Activated CD4-positive, alpha-beta T cell treated with anti-CD3 and anti-CD28 coated beads, Interleukin-2, amount 50 U/mL, for 1 hour (primary cell): ENCODE measurements at regions not wholly inside any gene's neighbourhood (a gene's known extent, or its start where the extent isn't known, plus 50 kb on each side); places are given as distances from the start of the nearest gene placed in this dataset.

Experiments used
- DNase-seq: peaks from one replicate; pipeline ENCODE4 v3.0.0-alpha.2; 2020

DNA sequence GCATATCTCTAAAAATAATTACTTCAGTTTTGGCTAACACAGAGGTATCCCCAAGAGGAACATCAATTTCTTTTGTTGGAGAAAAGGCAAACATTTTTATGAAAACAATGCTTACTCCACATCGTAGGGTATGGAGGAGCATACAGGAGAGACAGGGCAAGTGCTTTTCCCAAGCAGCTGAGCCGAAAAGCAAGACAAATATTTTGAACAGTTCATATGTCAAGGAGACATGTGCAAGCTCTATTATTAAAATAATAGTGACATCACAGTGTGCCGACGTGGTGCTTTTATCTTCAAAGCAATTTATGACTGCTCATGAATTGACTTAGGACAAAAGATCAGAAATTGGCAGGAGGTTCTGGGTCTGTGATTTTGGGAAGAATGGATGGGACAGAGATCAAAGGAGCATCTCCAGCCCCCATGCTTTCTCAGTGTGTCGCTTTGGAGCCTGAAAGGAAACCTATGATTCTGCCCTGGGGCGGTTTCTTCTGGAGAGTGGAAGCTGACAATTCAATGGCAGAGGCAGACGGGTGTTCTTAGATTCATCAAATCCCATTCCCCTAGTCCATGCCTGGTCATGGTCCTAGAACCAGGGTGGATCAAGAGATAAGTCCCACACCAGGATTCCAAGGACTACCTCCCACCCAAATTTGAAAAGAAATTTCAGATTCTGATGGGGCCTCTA is 97.1 kb downstream of the JCAD start:
- no peak for DNase-seq

DNA sequence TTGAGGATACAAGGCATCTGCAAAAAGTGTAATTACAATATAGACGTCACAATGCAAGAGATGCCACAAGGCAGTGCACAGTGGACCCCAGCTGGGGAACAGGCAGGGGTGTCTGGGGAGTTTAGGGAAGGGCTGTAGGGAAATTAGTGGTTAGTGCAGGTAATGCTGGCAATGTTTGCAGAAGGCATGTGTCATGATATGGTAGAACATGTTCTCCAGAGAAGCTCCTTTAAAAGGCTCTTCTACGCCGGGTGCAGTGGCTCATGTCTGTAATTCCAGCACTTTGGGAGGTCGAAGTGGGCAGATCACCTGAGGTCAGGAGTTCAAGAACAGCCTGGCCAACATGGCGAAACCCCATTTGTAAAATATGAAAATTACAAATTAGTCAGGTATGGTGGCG is 98.0 kb downstream of the JCAD start:
- no peak for DNase-seq

DNA sequence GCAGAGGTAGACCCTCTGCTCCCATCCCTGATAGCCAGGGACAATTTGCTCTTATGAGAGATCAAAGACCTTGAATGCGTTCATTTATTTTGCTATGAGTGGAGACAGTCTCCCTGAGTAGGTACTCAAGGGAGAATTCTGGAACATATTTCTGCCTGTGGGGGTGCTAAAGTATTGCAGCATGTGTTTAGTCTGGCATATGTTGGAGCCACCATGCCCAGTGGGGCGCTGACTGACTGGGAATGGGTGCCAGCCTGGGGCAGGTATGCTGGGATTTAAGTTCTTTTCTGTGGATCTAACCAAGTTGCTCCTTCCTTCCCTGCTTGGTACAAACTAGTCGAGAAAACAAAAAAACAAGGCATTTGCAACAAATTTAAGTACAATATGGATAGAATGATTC is 99.1 kb downstream of the JCAD start:
- DNase-seq, result no peak

DNA sequence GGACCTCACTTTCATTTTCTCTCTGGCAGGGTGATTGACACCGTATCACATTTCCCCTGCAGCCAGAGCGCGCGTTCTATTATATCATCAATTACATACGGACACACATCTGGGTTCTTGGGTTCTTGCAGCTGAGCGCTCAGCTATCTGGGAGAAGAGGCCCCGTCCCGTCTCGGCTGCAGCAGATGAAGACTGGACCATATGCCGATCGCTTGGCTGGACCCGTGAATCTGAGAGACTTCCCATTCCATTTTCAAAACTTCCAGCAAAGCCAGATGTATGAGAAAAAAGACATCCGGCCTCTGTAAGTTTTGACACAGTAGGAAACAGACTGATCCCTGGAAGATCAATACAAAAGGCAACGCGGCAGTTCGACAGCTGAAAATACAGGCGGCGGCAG is 99.8 kb downstream of the JCAD start:
- no peak for DNase-seq

DNA sequence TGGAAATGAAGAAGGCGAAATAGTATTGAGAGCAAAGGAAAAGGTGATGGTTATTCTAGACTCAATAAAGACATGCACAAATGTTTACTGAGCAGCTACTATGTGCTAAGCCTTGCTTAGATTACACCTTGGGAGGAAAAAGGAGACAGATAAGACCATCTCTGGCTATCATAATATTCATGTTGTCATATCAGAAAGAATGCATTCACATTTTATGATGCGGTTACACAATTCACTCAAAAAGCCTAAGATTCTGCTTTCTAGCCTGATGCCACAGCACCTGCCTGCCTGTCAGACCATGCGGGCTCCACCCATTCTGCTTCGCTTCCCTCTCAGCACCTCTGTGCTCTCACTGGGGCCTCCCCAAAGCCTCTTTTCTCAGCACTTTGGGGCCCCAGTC is 100.9 kb downstream of the JCAD start:
- DNase-seq, result no peak

DNA sequence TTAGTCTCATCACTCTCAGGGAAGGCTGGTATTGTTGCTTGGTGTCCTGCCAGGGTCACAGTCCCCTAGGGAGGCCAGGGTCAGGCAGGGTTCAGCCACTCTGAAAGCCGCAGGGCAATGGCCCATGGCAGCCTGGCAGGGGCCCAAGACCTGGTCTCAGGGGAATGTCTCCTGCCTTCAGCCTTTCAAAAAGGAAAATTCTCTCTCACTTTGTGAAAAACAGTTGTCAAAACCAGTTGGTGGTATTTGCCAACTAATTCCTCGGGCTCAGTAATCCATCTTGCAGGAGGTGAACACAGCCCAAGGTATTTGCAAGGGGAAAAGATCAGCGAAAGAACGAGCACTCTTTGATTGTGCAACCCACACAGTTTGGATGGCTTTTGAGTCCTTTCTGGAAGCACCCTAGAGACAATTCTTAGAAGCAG is 101.5 kb downstream of the JCAD start:
- no peak for DNase-seq

DNA sequence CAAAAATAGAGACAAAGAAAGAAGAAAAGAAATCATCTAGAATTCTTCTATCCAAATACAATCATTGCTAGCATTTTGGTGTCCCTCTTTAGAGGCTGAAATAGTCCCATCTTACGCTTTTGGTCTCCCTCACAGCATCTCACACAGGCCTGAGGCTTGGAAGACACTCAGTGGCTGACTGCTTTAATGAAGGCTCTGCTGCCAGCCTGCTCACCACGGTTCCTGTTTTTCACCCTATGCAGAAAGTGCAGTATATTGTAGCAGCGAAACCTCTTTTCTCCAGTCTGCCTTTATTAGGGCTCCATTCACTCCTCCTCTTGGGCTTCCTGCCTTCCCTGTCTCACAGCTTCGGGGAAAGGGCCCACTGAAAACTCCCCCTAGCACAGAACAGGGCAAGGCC is 102.2 kb downstream of the JCAD start:
- DNase-seq, result no peak

DNA sequence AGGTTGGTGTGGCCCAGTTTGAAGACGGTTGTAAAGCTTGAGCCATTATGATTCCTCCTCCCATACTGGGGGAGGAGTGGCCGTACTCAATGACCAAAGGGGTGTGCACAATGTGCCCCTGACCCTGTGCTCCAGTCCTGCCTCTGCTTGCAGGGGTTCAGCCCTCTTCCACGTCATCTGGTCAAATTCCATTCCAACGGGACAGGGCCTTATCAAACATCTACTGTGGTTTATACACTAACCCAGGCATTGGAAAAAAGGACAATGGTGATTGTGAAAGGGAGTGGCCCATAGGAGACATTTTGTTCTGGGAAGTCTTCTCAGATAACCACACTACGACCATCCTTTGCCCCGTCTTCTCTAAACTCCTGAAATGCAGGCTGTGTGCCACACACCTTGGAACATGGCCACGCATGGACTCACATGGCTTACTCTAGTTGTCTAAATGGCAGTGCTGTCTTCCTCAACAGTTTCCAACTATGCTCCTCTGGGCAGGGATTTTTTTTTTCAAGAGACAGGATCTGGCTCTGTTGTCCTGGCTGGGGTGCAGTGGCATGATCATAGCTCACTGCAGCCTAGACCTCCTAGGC is 103.0 kb downstream of the JCAD start:
- DNase-seq, result no peak

DNA sequence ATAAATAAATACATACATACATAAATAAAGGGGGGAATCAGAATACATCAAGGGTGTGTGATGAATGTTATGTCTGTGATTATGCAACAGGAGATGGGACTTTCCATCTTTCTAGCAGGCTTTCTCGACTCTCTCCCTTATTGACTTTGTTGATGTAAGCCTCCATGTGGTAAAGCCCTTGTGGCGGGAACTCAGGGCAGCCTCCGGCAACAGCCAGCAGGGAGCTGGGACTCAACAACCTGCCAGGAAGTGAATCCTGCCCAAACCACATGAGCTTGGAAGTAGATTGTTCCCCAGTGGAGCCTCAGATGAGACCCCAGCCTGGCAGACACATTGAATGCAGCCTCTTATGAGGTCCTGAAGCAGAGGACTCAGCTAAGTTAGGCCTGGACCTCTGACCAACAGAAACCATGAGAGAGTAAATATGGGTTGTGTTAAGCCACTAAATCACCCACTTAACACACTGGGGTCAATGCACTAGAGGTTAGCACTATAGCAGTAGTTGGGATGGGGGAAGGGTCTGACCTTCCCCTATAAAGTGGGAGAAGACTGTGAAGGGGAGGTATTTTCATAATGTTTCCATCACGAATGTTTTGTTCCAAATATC is 104.0 kb downstream of the JCAD start:
- no peak for DNase-seq

DNA sequence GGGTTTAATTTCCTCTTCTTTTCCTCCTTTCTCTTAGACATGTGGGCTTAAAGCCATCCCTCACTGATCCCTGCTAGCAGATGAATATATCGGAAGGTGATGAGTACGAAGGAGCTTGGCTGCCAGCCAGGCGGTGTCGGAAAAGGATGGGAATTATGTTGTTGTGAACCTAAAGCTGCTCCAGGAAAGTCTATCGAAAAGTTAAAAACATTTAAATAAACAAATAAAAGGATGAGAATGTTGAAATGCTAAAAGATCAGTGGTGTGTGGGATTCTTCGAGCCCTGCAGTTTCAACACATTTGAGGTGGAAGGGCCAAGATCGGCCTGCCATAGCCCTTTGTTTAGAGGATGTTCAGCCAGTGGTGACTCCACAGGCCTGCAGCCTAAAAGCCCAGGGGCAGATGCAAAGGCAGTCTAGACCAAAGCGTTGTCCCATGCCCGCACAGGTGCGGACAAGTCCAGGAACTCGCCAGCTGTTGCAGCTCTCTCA is 107.9 kb downstream of the JCAD start:
- no peak for DNase-seq

DNA sequence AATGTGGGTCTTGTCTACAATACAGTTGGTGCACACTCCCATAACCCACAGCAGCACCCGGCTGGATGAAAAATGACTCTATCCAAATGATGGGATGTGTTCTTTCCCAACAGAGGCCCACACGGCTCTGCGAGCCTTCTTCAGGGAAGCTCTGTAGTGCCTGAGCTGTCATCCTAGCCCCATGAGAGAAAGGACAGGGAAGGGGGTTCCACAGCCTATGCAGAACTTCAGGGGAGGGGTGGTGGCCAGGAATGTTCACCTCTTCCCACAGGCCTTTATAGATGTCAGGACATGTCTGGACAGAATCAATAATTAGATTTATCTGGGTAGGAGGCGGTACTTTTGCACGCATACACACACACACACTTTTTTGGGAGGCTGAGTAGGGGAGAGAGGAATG is 109.0 kb downstream of the JCAD start:
- no peak for DNase-seq

DNA sequence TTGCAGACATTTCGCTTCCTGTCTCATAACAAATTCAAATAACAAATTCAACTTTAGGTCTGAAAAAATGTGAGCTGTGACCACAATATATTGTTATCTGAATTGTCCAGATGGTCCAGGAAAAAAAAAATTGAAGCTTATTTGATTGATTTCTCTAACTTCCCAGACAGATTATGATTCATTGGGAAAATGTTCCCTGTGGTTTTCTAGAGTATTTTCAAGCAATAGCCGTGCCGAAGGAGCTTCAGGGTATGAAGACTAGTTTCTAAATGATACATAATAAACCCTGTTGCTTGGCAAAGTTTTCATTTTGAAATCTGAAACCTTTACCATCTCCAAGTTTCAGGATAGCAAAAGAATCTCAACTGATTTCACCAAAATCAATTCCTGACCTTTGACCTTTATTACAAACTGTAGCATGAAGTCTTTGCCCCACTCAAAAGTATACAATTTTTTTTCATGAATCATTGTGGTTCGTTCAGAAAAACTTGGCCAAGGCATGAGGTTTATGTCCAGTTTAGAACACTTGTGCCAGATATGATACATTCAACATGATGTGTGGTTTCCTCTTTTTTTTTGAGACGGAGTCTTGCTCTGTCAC is 109.9 kb downstream of the JCAD start:
- DNase-seq, result no peak

DNA sequence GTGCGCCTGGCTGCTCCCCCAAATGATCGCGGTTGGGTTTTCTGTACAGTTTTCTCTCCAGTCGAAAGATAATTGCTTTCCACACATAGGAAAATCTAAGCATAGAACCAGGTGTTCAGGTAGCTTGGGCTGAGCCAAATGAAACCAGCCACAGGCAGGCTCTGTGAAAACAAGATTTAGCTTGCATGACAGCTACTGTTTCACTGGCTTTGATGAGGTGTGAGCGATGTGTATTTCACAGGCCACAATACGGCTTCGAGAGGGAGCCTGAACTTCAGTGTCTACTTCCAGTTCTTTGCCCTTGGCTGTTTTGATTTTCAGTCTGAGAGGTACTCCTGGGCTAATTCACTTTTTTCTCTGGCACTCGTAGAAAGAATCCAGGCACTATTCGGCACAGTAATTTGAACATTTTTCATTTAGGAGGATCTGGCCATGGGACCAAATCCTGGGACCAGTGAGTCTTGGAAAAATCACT is 110.5 kb downstream of the JCAD start:
- no peak for DNase-seq

DNA sequence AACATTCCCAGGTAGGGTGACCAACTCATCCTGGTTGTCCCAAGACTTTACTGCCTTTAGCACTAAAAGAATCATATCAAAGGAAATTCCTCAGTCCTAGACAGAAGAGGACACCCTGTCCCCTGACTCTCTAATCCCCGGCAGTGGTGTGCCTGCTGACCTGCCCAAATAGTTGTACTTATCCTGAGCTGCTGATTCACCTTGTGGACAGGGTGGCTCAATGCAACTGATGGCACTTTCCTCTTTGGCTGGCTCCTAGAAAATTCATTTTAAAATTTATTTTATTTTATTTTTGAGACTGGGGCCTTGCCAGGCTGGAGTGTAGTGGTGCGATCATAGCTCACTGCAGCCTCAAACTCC is 111.7 kb downstream of the JCAD start:
- no peak for DNase-seq

DNA sequence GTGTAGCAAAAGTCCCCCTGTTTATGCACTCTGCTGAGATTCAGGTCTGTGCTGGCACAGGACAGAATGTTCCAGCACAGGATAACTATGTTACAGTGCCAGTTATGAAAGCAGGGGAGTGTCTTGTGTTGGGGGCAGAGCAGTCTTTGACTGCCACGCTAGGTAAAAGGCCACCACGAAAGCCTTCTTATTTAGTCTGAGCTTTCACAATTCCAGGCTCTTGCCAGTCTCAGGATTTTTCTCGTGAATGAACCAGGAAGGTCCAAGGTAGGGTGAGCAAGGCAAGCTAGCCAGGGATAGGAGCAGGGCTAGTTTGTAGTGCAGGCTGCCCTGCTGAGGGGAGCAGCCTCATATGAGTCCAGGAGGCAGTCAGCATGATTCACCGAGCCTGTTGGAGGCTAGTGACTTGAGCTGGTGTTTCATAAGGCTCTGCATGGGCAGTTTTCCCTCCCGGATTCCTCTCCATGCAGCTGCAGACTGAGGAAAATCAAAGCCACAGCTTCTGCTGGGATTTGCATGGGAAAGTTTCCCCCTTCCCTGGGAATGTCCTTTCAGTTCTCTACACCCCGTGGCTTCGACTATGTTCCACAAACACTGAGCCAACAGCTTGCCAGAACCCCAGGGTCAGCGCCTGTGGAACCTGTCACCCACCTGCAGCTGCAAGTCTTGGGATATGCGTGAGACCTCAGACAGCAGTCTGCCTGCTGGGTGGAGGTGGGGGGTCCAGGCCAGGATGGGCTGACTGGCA is 112.3 kb downstream of the JCAD start:
- no peak for DNase-seq

DNA sequence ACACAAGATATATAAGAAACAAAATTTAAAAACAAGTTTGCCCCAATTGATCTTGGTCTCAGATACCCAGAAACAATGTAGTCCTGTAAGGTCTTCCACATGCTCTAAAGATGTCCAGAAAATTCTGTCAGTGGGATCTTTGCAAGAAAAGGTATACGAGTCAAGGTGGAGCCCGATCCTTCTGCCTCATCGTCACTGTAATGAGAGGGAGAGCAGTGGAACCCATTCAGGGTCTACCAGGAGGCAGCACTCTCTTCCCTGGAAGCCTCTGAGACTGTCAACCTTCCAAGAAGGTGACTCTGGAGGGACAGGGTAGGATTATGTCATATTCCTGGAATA is 112.8 kb downstream of the JCAD start:
- DNase-seq, result no peak

DNA sequence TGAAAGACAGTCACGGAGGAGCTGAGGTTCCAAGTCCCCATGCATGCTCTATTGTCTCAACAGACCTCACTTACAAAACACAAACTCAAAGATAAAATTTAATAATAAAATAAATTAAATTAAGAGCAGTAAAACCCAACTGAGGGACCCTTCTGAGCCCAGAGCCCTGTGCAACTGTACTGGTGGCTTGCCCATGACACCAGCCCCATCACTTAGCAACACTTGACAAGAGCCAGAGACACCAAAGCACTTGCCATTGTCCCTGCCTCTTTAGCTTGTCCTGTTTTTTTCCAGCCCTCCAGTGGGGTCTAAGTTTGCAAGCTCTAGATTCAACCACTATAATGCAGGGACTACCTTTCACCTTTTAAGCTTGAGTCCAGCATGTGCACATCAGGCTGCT is 117.9 kb downstream of the JCAD start:
- DNase-seq, result no peak

DNA sequence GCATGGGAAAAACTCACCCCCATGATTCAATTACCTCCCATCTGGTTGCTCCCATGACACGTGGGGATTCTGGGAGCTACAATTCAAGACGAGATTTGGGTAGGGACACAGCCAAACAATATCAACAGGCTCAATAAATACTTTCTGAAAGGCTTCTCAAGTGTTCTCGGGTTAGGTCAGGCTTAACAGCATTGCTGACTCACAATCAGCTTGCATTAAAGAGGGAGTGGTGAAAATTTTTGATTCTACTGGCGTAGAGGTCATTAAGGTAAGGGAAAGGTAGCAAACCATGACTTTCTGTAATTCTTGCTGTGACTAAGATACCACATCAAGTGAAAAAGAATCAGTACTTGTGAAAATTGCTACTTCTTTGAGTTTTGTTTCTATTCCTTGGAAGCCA is 126.4 kb downstream of the JCAD start:
- no peak for DNase-seq

DNA sequence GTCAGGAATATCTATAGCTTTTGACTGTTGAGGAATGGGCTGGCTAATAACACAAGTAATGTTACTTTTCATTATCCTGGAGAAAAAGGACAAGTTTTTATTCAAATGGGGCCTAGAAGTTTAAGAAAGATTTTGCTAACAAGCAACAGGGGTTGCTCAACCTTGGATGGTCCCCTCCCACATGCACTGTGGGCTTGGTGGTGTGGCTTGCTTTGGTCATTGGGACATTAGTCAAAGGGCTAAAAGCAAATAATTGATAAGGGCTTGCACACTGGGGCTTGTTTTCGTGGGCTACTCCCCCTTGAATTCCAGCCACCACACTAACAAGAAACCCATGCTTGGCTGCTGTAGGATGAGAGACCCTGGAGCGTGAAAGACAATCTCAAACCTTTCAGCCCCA is 127.6 kb downstream of the JCAD start:
- no peak for DNase-seq

DNA sequence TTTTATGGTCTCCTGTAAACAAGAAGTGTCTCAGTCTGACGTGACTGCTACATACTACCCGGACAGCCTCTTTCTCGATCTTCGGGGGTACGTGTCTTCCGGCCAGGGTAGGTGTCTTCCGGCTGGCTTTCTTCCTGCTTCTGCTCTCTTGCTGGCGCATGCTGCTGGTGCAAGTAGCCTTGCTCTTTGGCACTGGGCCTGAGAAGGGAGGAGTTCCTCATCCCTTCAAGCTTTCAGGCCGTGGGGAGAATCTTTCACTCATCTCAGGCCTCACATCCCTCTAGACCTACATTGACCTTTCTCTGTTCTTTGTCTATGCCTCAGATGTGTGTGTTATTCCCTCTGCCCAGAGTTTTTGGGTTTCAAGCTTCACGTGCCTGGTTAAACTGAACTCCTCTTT is 130.4 kb downstream of the JCAD start:
- no peak for DNase-seq

DNA sequence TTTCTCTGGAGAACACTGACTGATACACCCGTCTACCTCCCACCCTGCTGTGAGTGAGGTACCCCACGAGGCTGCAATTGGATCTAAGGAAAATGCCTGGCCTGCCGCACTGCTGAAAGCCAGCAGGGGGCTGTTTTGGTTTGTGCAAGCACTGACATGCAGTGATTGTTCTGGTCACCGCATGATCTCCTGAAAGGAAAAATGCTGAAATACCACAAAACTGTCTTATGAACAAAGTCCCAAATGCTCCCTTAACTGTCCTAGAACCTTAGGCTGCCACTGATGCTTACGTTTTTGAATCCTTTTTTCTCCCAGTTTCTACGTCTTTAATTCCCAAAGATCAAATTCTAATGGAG is 132.7 kb downstream of the JCAD start:
- no peak for DNase-seq

DNA sequence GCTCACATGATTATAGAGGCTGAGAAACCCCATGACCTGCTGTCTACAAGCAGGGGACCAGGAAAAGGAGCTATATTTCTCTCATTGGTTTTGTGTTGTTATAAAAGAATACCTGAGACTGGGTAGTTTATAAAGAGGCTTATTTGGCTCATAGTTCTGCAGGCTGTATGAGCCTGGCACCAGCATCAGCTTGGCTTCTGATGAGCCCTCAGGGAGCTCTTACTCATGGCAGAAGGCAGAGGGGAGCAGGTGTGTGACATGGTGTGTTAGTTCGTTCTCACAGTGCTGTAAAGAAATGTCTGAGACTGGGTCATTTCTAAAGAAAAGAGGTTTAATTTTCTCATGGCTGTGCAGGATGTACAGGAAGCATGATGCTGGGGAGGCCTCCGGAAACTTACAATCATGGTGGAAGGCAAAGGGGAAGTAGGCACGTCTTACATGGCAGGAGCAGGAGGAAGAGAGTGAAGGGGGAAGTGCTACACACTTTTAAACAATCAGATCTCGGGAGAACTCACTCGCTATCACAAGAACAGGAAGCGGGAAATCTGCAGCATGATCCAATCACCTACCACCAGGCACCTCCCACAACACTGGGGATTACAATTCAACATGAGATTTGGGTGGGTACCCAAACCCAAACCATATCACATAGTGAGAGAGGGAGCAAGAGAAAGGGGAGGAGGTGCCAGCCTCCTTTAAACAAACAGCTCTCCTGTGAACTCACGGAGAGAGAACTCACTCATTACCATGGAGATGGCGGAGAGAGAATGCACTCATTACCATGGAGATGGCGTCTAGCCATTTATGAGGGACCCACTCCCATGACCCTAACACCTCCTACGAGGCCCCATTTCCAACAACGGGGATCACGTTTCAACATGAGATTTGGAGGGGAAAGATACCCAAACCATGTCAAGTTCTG is 133.4 kb downstream of the JCAD start:
- no peak for DNase-seq

DNA sequence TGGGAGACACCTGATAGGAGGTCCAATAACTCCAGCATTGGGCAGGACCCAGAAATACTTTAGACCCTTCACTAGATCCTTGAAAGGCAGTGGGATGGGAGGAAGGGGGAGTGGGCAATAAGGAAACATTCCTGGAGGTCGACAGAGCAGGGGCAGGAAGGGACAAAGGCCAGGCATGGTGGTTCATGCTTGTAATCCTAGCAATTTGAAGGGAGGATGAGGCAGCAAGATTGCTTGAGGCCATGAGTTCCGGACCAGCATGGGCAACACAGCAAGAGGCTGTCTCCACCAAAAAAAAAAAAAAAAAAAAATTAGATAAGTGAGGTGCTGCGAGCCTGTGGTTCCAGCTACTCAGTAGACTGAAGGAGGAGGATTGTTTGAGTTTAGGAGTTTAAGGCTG is 134.9 kb downstream of the JCAD start:
- DNase-seq, result no peak
